GF-D8 (cell line): ENCODE measurements at regions not wholly inside any gene's neighbourhood (a gene's known extent, or its start where the extent isn't known, plus 50 kb on each side); places are given as distances from the start of the nearest gene placed in this dataset.
"Not testable (repeated sequence)": the region's sequence is repeated elsewhere in the genome, so short reads cannot be mapped to it uniquely, and the experiment has no call there.

ENCODE experiments used
- DNase-seq: peaks from one replicate; lab custom pipeline; 2025; lab: John Stamatoyannopoulos, UW

- no peak for DNase-seq
Observed at GRCh38 chr18:41134426-41134825, 820.6 kb upstream of the PIK3C3 start.

GRCh38 chr18:41131050-41131449 lies 824.0 kb upstream of the PIK3C3 start:
- no peak for DNase-seq

- no peak for DNase-seq
Observed at GRCh38 chr18:41128545-41128944, 826.5 kb upstream of the PIK3C3 start.

GRCh38 chr18:41128126-41128525 lies 826.9 kb upstream of the PIK3C3 start:
- no peak for DNase-seq

GRCh38 chr18:41126541-41127235 lies 828.3 kb upstream of the PIK3C3 start:
- DNase-seq: no peak

- DNase-seq: no peak
Observed at GRCh38 chr18:41121116-41121826, 833.8 kb upstream of the PIK3C3 start.

GRCh38 chr18:41119031-41119430 lies 836.0 kb upstream of the PIK3C3 start:
- DNase-seq: no peak

- DNase-seq: no peak
Observed at GRCh38 chr18:41113885-41114482, 841.0 kb upstream of the PIK3C3 start.

GRCh38 chr18:41099451-41099850 lies 855.6 kb upstream of the PIK3C3 start:
- no peak for DNase-seq

- DNase-seq: no peak
Observed at GRCh38 chr18:41096504-41096903, 858.5 kb upstream of the PIK3C3 start.

GRCh38 chr18:41077076-41077475 lies 878.0 kb upstream of the PIK3C3 start:
- no peak for DNase-seq

- DNase-seq: no peak
Observed at GRCh38 chr18:41075212-41075611, 879.8 kb upstream of the PIK3C3 start.

- no peak for DNase-seq
Observed at GRCh38 chr18:41073372-41073954, 881.6 kb upstream of the PIK3C3 start.

- no peak for DNase-seq
Observed at GRCh38 chr18:41072946-41073345, 882.1 kb upstream of the PIK3C3 start.

GRCh38 chr18:41071826-41072225 lies 883.2 kb upstream of the PIK3C3 start:
- DNase-seq: no peak

- DNase-seq: no peak
Observed at GRCh38 chr18:41069167-41069566, 885.9 kb upstream of the PIK3C3 start.

- DNase-seq: no peak
Observed at GRCh38 chr18:41064916-41065315, 890.1 kb upstream of the PIK3C3 start.

GRCh38 chr18:41060967-41061366 lies 894.1 kb upstream of the PIK3C3 start:
- DNase-seq: no peak

GRCh38 chr18:41059126-41059415 lies 896.0 kb upstream of the PIK3C3 start:
- DNase-seq: no peak

GRCh38 chr18:41058351-41059125 lies 896.5 kb upstream of the PIK3C3 start:
- DNase-seq: no peak

GRCh38 chr18:41052625-41053024 lies 902.4 kb upstream of the PIK3C3 start:
- DNase-seq: no peak

- not testable (repeated sequence) for DNase-seq
Observed at GRCh38 chr18:41046250-41046649, 908.8 kb upstream of the PIK3C3 start.
